Sigmoid colon (tissue), 4 donors: ENCODE measurements at regions not wholly inside any gene's neighbourhood (a gene's known extent, or its start where the extent isn't known, plus 50 kb on each side); places are given as distances from the start of the nearest gene placed in this dataset.

Source experiments
- CTCF ChIP-seq, 4 experiments: fragments of 450-650 bp in 3 of 4; fragments of 200-600 bp in 1 of 4; IDR thresholded peaks; one replicate each; pipeline ENCODE4 v1.5.1; 2016 to 2019; ENCODE audit warnings: antibody characterized with exemption in 4 of 4, mild to moderate bottlenecking in 3 of 4, moderate library complexity in 2 of 4
- POLR2AphosphoS5 ChIP-seq, 4 donors: sonication (generic); formaldehyde crosslinking; IDR thresholded peaks; one replicate each; pipeline ENCODE4 v1.6.1; 2017; ENCODE audit warnings: antibody characterized with exemption in 4 of 4

- TF ChIP-seq CTCF (IDR thresholded peaks at IDR 0.05) (no peak), POLR2AphosphoS5 (IDR thresholded peaks at IDR 0.05) (no peak)
Observed at GRCh38 chr4:148633720-148634119, 191.5 kb upstream of the NR3C2 start.
